DMS53 treated with DMSO at 0.1 percent for 48 hours (cell line): ENCODE measurements at regions not wholly inside any gene's neighbourhood (a gene's known extent, or its start where the extent isn't known, plus 50 kb on each side); places are given as distances from the start of the nearest gene placed in this dataset.
"Not testable (repeated sequence)": the region's sequence is repeated elsewhere in the genome, so short reads cannot be mapped to it uniquely, and the experiment has no call there.

ENCODE experiments used
- DNase-seq: peaks from one replicate; lab custom pipeline; 2025; ENCODE audit not compliant: unreplicated experiment; lab: John Stamatoyannopoulos, UW

GRCh38 chr5:99763021-99763774 lies 772.0 kb upstream of the FAM174A start:
- no peak for DNase-seq

GRCh38 chr5:99747342-99747741 lies 787.8 kb upstream of the FAM174A start:
- no peak for DNase-seq

- DNase-seq, result not testable (repeated sequence)
Measured at GRCh38 chr5:99733146-99733545, 802.0 kb upstream of the FAM174A start.

- not testable (repeated sequence) for DNase-seq
Measured at GRCh38 chr5:99730653-99731052, 801.8 kb upstream of the CHD1 start.

GRCh38 chr5:99724732-99725290 lies 796.0 kb upstream of the CHD1 start:
- peak; percentile 97 for DNase-seq

- DNase-seq, result peak; percentile 93
Measured at GRCh38 chr5:99721506-99721905, 792.7 kb upstream of the CHD1 start.

- DNase-seq, result no peak
Measured at GRCh38 chr5:99715921-99716320, 787.1 kb upstream of the CHD1 start.

GRCh38 chr5:99706160-99706559 lies 777.4 kb upstream of the CHD1 start:
- no peak for DNase-seq

- no peak for DNase-seq
Measured at GRCh38 chr5:99702565-99702964, 773.8 kb upstream of the CHD1 start.

- DNase-seq, result no peak
Measured at GRCh38 chr5:99694884-99695283, 766.1 kb upstream of the CHD1 start.

GRCh38 chr5:99686538-99686937 lies 757.7 kb upstream of the CHD1 start:
- no peak for DNase-seq

- DNase-seq, result no peak
Measured at GRCh38 chr5:99675974-99676373, 747.2 kb upstream of the CHD1 start.

- DNase-seq, result no peak
Measured at GRCh38 chr5:99674101-99674500, 745.3 kb upstream of the CHD1 start.

GRCh38 chr5:99664972-99665371 lies 736.2 kb upstream of the CHD1 start:
- DNase-seq, result no peak

- DNase-seq, result no peak
Measured at GRCh38 chr5:99651298-99651697, 722.5 kb upstream of the CHD1 start.

- DNase-seq, result no peak
Measured at GRCh38 chr5:99646011-99646647, 717.3 kb upstream of the CHD1 start.

- peak; percentile 42 for DNase-seq
Measured at GRCh38 chr5:99644822-99645221, 716.0 kb upstream of the CHD1 start.

GRCh38 chr5:99640646-99641045 lies 711.8 kb upstream of the CHD1 start:
- no peak for DNase-seq

- no peak for DNase-seq
Measured at GRCh38 chr5:99639905-99640304, 711.1 kb upstream of the CHD1 start.

- no peak for DNase-seq
Measured at GRCh38 chr5:99636663-99637062, 707.9 kb upstream of the CHD1 start.

GRCh38 chr5:99621772-99622681 lies 693.2 kb upstream of the CHD1 start:
- DNase-seq, result no peak
